NB4 (cell line): ENCODE measurements at regions not wholly inside any gene's neighbourhood (a gene's known extent, or its start where the extent isn't known, plus 50 kb on each side); places are given as distances from the start of the nearest gene placed in this dataset.

Source experiments
- DNase-seq: peaks from one replicate; pipeline ENCODE4 v3.0.0; 2010; ENCODE audit warnings: low read depth
- H3K4me3 ChIP-seq: one replicate; pipeline ENCODE4 v1.5.1; 2011; ENCODE audit warnings: mild to moderate bottlenecking, low read depth, low read length, moderate library complexity
- CTCF ChIP-seq: IDR thresholded peaks from one replicate; pipeline ENCODE4 v1.5.1; 2012; ENCODE audit warnings: low read depth, low read length
- MAX ChIP-seq: IDR thresholded peaks from 2 replicates; pipeline ENCODE4 v1.6.1; 2011; ENCODE audit warnings: low read depth, low read length
- MYC ChIP-seq: IDR thresholded peaks from 2 replicates; pipeline ENCODE4 v1.6.1; 2011; ENCODE audit warnings: low read depth, low read length
- POLR2A ChIP-seq: IDR thresholded peaks from 2 replicates; pipeline ENCODE4 v1.6.1; 2011; ENCODE audit warnings: mild to moderate bottlenecking; ENCODE audit not compliant: insufficient read length; ENCODE audit errors: extremely low read depth

DNA sequence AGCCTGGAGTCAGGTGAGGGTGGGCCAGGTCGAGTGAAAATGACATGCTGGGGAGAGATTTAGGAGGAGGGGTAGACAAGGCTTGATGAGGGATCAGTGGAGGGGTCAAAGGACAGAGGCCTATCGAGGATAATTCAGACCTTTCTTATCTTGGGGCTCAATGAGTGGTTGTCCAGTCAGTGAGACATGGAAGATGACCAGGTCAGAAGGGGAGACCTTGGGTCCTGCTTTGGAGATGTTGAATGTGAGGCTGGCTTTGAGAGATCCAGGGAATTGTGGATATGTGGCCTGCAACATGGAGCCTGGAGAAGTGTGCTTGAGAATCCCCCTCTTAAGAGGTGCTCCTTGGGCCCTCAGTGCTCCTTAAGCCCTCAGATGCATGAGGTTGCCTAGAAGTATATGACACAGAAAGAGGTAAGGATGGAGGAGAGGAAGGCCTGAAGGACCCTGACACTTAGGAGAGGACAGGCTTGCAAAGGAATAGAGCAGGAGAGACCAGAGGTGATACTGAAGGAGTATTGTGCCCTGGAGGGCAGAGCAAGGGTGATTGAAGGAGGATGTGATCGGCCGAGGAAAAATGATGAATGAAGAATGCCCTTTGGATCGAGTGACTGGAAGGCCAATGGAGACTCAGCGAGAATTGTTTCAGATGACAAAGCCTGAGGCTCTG lies 129.8 kb upstream of the GPR26 start:
- no peak for DNase-seq
- H3K4me3 ChIP-seq, result no peak overlapping the region
- TF ChIP-seq MYC (no peak), POLR2A (no peak), CTCF (no peak), MAX (no peak)

- DNase-seq, result no peak
- no peak for TF ChIP-seq POLR2A
- no peak for TF ChIP-seq CTCF
- no peak for TF ChIP-seq MAX
- TF ChIP-seq MYC, result no peak
- no peak overlapping the region for H3K4me3 ChIP-seq
Observed at GRCh38 chr10:123537188-123537961, 128.8 kb upstream of the GPR26 start.

DNA sequence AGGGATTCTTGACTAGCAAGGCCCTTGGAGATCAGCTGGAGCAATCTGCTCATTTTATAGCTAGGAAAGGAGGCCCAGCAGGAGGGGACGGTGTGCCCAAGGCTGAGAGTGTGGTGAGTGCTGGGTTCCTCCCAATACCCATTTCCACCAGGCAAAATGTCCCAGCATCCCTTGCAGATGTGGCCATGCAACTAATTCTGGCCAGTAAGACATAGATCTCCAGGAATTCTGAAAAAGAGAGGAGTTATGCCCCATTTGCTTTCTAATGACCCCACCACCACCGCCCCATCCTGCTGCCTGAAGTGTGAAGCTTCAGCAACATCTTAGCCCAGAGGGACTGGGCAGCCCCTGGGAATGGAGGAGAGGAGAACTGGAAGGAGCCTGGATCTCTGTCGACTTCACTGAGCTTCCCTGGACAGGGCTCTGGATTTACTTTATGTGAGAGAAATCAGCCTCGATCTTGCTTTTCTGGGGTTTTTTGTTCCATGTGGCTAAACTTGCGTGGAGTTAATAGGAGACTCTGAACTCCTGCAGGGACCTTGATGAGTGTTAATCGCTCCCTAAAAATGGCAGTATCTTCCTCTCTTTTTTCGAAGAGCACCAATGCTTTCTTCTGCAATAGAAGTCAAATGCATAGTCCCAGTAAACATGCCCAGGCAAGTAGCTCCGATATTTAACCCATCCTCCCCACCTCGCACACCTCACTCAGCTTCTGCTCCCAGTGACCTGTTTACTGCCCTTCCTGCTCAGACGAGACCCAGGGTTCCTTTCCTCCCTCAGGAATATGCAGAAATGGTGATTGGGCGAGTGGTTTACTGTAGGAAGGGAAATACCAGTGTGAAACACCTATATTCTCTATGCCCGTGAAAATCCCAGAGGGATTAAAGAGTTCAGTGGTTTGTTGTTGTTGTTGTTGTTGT lies 127.5 kb upstream of the GPR26 start:
- DNase-seq, result no peak
- TF ChIP-seq CTCF, result no peak
- TF ChIP-seq MYC, result no peak
- TF ChIP-seq MAX, result no peak
- TF ChIP-seq POLR2A, result no peak
- no peak overlapping the region for H3K4me3 ChIP-seq

- no peak overlapping the region for H3K4me3 ChIP-seq
- no peak for DNase-seq
- TF ChIP-seq MAX (no peak), POLR2A (no peak), MYC (no peak), CTCF (no peak)
Observed at GRCh38 chr10:123544986-123545385, 121.2 kb upstream of the GPR26 start.

GRCh38 chr10:123548770-123549169 lies 117.4 kb upstream of the GPR26 start:
- DNase-seq, result no peak
- TF ChIP-seq POLR2A (no peak), MYC (no peak), MAX (no peak), CTCF (no peak)
- H3K4me3 ChIP-seq, result no peak overlapping the region
